ENCODE measurements at regions not wholly inside any gene's neighbourhood (a gene's known extent, or its start where the extent isn't known, plus 50 kb on each side); places are given as distances from the start of the nearest gene placed in this dataset.
"Not testable (repeated sequence)": the region's sequence is repeated elsewhere in the genome, so short reads cannot be mapped to it uniquely, and the experiment has no call there.

GRCh38 chr5:87776785-87777184, 364.1 kb upstream of the CCNH start:
- H3K9me3 ChIP-seq (ENCODE audit: low read depth, low read length, poor library complexity, severe bottlenecking): no peaks in the 10 kb centered on the region
- H3K4me1 ChIP-seq (ENCODE audit: insufficient read depth, low read length, poor library complexity, severe bottlenecking): no peaks in the 10 kb centered on the region
- intact Hi-C loops (cut with micrococcal nuclease; ENCODE audit: unreplicated experiment): no loop called here
- CTCF ChIA-PET: no interaction called here
- no peak overlapping the region for H3K4me3 ChIP-seq (ENCODE audit: low read depth, low read length, poor library complexity, severe bottlenecking)
- BruUV-seq (replicated peaks): no TSS peak
- POLR2A ChIA-PET (ENCODE audit: low non-redundant PET): no interaction called here
- no peak overlapping the region for H3K27ac ChIP-seq (ENCODE audit: low read depth, low read length, poor library complexity, severe bottlenecking)
- TF ChIP-seq EZH2 (IDR thresholded peaks at IDR 0.05; ENCODE audit: borderline replicate concordance, low read depth, low read length, poor library complexity, severe bottlenecking) (no peak), CTCF (conservative IDR thresholded peaks at IDR 0.05; ENCODE audit: low read depth, low read length) (no peak)
- no peaks in the 10 kb centered on the region for H3K27me3 ChIP-seq (replicated peaks; ENCODE audit: insufficient read depth, low read depth, low read length, poor library complexity)
- no peaks in the 10 kb centered on the region for H3K36me3 ChIP-seq (ENCODE audit: insufficient read depth, low read length, poor library complexity, severe bottlenecking)
- DNase-seq (ENCODE audit: low spot score): no peak

GRCh38 chr5:87776302-87776701, 363.6 kb upstream of the CCNH start:
- H3K4me3 ChIP-seq (ENCODE audit: low read depth, low read length, poor library complexity, severe bottlenecking); DNase-seq (ENCODE audit: low spot score); H3K9me3 ChIP-seq (ENCODE audit: low read depth, low read length, poor library complexity, severe bottlenecking); H3K27ac ChIP-seq (ENCODE audit: low read depth, low read length, poor library complexity, severe bottlenecking); H3K4me1 ChIP-seq (ENCODE audit: insufficient read depth, low read length, poor library complexity, severe bottlenecking); BruUV-seq (replicated peaks); H3K36me3 ChIP-seq (ENCODE audit: insufficient read depth, low read length, poor library complexity, severe bottlenecking); H3K27me3 ChIP-seq (replicated peaks; ENCODE audit: insufficient read depth, low read depth, low read length, poor library complexity); CTCF ChIA-PET; POLR2A ChIA-PET (ENCODE audit: low non-redundant PET); intact Hi-C loops (cut with micrococcal nuclease; ENCODE audit: unreplicated experiment): not testable (repeated sequence)

- no peaks in the 10 kb centered on the region for H3K27me3 ChIP-seq (replicated peaks; ENCODE audit: insufficient read depth, low read depth, low read length, poor library complexity)
- intact Hi-C loops (cut with micrococcal nuclease; ENCODE audit: unreplicated experiment): no loop called here
- H3K9me3 ChIP-seq (ENCODE audit: low read depth, low read length, poor library complexity, severe bottlenecking): no peaks in the 10 kb centered on the region
- POLR2A ChIA-PET (ENCODE audit: low non-redundant PET): no interaction called here
- H3K27ac ChIP-seq (ENCODE audit: low read depth, low read length, poor library complexity, severe bottlenecking): no peak overlapping the region
- H3K4me1 ChIP-seq (ENCODE audit: insufficient read depth, low read length, poor library complexity, severe bottlenecking): no peaks in the 10 kb centered on the region
- CTCF ChIA-PET: no interaction called here
- no peak overlapping the region for H3K4me3 ChIP-seq (ENCODE audit: low read depth, low read length, poor library complexity, severe bottlenecking)
- TF ChIP-seq EZH2 (IDR thresholded peaks at IDR 0.05; ENCODE audit: borderline replicate concordance, low read depth, low read length, poor library complexity, severe bottlenecking) (no peak), CTCF (conservative IDR thresholded peaks at IDR 0.05; ENCODE audit: low read depth, low read length) (no peak)
- DNase-seq (ENCODE audit: low spot score): no peak
- H3K36me3 ChIP-seq (ENCODE audit: insufficient read depth, low read length, poor library complexity, severe bottlenecking): no peaks in the 10 kb centered on the region
- no TSS peak for BruUV-seq (replicated peaks)
Measured at GRCh38 chr5:87775228-87775627, 362.5 kb upstream of the CCNH start.

- no peaks in the 10 kb centered on the region for H3K4me1 ChIP-seq (ENCODE audit: insufficient read depth, low read length, poor library complexity, severe bottlenecking)
- TF ChIP-seq CTCF (conservative IDR thresholded peaks at IDR 0.05; ENCODE audit: low read depth, low read length) (no peak), EZH2 (IDR thresholded peaks at IDR 0.05; ENCODE audit: borderline replicate concordance, low read depth, low read length, poor library complexity, severe bottlenecking) (no peak)
- no peaks in the 10 kb centered on the region for H3K9me3 ChIP-seq (ENCODE audit: low read depth, low read length, poor library complexity, severe bottlenecking)
- no peak for DNase-seq (ENCODE audit: low spot score)
- intact Hi-C loops (cut with micrococcal nuclease; ENCODE audit: unreplicated experiment): no loop called here
- ChIA-PET CTCF (no interaction called here), POLR2A (ENCODE audit: low non-redundant PET) (no interaction called here)
- H3K36me3 ChIP-seq (ENCODE audit: insufficient read depth, low read length, poor library complexity, severe bottlenecking): no peaks in the 10 kb centered on the region
- no peak overlapping the region for H3K4me3 ChIP-seq (ENCODE audit: low read depth, low read length, poor library complexity, severe bottlenecking)
- H3K27ac ChIP-seq (ENCODE audit: low read depth, low read length, poor library complexity, severe bottlenecking): no peak overlapping the region
- no TSS peak for BruUV-seq (replicated peaks)
- no peaks in the 10 kb centered on the region for H3K27me3 ChIP-seq (replicated peaks; ENCODE audit: insufficient read depth, low read depth, low read length, poor library complexity)
Measured at GRCh38 chr5:87774804-87775203, 362.1 kb upstream of the CCNH start.

Measured in A673 (cell line).